GM18909 (cell line): ENCODE measurements at regions not wholly inside any gene's neighbourhood (a gene's known extent, or its start where the extent isn't known, plus 50 kb on each side); places are given as distances from the start of the nearest gene placed in this dataset.

Source experiments
- ATAC-seq: cut with Tn5 transposase; IDR thresholded peaks from one replicate; pipeline ENCODE4 v1.9.1; 2021; ENCODE audit warnings: mild to moderate bottlenecking; ENCODE audit not compliant: unreplicated experiment, poor library complexity

DNA sequence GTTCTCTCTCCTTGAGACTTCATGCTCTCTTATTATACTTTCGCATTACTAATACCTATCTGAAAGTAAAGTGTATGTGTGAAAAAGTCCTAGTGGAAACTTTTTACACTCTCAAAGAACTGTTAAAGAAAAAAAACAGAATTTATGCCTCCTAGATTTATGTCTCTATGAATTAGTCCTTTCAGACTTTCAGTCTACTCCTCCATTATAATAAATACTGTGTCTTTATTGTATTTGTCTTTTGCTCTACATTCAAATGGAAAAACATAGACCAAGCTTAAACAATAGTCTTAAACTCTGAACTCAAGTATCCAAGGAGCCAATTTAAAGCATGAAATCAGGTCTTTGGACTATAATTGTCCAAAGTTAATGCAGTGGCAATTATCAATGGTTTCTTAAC is 1449.0 kb downstream of the PLA2G4A start:
- no peak for ATAC-seq

DNA sequence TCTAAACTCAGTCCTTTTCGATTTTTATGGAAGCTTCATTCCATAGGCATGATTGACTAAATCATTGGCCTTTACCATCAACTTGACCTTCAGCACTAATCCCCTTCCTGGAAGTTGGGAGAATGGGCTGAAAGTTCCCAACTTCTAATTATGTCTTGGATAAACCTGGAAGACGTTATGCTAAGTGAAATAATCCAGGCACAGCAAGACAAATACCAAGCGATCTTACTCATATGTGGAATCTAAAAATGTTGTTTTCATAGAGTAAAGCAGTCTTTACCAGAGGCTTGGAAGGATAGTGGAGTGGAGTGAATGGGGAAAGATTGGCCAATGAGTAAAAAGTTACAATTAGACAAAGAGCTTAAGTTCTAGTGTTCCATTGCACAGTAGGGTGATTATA is 1453.2 kb downstream of the PLA2G4A start:
- ATAC-seq, result no peak

DNA sequence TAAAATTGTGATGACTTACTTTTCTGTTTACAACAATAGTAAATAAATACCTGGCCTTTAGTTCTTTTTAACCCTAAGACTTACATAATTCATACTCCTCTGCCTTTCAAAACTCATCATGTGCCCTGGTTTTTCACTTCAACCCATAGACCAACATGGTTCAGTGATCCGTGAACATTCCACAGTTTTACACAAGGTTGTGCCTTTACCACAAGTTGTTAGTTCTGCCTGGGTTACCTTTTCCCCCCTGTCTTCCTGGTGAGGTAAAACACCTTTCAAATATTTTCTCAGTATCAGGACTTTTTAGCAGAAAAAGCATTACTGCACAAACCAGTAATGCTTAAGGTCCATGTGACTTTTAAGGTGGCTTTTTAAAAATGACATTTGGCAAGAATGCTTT is 1466.4 kb downstream of the PLA2G4A start:
- no peak for ATAC-seq

DNA sequence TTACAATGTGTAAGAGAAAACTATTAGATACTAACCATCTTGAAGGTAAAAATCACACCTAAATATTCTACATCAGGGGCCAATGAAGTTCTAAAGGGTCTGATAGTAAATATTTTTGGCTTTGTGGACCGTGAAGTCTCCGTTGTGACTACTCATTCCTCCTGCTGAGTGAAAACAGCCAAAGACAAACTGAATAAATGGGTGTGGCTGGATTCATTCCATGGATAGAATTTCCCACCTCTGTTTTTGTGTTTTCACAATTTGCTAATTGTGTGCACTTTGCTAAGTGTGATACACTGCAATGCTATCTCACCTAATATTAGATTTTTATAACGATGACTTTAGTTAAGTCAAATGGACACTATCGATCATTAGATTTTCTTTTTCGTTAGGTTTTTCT is 1474.0 kb downstream of the PLA2G4A start:
- no peak for ATAC-seq

DNA sequence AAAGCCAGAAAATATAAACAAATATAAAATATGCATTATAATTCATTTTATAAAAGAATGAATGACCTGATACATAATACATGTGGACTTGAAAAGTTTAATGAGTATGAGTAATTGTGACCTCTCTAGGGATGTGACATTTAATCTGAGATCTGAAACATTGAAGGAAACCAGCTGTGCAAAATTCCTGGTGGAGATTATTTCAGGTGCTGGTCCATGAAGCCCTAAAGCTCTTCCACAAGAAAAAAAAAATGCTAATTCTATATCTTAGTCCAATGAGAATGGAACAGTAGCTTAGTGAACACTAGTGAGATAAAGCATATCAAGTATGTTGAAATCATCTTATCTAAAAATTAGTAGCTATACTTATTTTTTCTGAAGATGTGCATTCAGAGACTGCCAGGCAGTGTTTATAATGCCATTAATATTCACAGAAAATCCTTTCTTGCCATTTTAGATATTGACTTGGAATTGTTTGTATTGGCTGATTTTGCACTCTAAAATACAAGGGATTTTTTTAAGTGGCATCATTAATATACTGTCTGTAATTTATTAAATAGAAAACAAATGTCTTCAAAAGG is 1485.9 kb downstream of the PLA2G4A start:
- ATAC-seq, result no peak

DNA sequence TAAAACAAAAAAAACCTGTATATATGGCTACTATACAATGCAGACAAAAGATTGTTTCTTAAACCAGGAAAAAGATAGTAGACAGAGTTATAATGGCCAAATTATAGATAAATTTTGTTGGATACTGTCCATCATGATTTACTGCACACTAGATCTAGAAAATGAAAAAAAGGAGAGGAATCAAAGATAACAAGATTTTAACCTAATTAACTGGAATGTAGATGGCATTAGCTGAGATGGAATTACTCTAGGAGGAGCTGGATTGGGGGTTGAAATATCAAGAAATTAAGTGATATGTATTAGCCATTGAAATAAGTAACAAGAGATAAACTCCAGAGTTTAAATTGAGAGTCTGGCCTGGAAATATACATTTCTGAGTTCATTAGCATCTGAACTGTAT is 1489.1 kb downstream of the PLA2G4A start:
- no peak for ATAC-seq

DNA sequence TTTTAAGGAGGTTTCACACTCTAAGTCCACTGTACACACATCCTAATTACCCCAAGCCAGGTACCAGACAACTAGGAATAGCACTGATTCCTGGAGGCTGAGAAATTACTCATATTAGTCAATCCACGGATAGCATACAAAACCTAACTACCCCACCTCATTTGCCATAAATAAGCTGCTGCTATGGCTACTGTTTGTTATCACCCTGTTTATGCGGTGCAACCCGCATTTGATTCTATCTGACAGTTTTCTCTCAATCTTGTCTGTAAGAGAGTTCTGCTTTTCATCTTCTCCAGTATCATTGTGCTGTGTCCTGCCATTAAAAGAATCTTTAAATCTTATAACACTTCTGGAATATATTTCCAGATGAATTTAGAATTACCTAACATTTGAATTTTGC is 1496.5 kb downstream of the PLA2G4A start:
- ATAC-seq, result no peak

DNA sequence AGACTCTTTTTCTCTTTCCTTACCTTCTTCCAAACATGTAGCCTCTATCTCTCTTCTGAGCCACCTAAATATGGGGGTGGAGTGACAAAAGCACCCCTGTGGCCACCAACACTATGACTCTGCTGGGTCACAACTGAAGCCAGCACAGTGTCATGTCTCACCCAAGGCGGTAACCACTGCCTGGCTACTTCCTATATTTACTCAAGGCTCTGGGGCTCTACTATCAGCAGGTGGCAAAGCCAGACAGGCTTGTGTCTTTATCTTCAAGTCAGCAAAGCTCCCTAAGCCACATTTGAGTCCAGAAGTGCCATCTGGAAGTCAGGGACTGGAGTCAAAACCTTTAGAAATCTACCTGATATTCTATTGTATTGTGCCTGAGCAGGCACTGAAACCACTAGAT is 1515.2 kb downstream of the PLA2G4A start:
- no peak for ATAC-seq

DNA sequence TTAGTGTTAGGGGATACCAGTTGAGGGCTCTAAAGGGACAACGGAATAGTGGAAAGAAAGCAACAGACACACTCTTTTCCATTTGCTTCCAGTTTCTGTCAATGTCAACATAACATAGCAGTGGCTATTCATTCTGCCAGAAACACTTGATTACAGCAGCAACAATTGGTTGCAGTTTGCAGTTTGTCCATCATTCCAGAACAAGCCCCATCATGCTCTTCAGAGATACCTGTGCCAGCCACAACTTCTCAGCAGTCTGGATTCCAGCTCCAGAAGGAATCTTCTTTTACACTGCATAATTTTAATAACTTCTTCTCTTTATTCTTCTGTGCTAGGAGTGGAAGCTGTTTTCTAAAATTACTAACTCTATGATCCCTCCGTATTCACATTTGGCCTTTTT is 1521.4 kb downstream of the PLA2G4A start:
- ATAC-seq, result no peak

DNA sequence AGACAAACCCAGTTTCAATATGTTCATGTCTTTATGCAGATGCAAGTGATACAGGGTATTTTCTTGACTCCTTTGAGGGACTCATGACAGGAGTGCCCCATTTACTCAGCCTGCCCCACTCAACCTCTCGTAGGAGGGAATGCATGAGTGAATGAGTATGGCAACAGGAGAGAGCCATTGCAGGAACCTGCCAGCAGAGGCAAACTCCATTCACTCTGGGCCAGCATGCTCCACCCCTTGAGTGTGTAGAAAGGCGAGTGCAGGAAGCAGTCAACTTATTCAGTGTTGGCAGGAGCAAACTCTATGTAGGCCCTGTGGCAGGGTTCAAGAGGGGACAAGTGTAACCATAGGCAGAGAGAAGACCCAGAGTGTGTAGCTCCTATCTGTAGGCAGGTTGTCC is 1526.3 kb downstream of the PLA2G4A start:
- ATAC-seq, result no peak

DNA sequence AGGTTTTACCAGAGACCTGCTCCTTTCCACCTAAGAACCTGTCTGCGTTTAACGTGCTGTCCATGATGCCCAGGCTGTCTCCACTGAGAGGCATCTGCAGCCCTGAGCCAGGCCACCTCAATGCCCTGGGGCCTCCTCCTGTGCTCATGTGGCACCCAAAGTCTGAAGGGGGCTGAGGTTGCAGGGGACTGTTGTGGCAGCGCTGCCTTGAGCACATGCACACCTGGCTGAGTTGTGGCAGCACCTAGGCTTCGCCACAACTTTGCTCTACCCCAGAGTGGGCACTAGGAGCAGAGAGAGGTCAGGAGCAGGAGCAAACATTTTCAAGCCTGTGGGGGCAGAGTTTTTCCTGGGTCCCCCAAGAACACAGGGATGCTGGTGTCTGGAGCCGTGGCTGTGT is 1527.1 kb downstream of the PLA2G4A start:
- no peak for ATAC-seq

DNA sequence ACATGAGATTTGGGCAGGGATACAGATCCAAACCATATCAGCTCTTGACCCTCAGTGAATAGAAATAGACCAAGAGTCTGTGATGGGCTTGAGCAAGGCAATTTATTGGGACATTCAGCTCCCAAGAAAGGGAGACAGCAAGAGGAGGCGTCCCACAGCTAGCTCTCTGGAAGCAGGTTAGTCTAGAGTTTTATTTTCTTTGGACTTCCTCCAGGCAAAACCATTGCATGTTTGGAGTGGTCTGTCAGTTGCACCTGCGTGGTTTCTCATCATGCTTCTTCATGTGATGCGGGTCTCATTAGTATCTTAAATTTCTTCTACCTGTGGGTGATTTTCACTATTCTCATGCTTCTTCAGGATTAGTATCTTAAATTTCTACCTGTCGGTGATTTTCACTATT is 1530.6 kb downstream of the PLA2G4A start:
- ATAC-seq, result no peak

DNA sequence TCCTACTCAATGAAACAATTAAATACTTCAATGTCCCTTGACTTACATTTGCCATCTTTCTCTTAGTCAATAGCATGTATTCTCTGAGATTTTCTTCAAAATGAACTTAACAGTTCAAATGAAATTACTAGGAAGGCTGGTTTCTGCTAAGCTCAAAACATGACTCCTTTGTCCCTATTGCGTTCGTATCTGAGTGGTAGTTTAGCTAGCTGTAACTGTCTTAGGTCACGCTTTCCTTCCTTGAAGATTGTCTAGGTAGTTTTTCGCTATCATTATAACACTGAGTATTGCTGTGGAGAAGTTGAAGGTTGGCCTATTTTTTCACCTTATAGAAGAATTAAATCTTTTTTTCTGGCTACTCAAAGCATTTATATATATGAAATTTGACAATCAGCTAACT is 1535.2 kb downstream of the PLA2G4A start:
- no peak for ATAC-seq

DNA sequence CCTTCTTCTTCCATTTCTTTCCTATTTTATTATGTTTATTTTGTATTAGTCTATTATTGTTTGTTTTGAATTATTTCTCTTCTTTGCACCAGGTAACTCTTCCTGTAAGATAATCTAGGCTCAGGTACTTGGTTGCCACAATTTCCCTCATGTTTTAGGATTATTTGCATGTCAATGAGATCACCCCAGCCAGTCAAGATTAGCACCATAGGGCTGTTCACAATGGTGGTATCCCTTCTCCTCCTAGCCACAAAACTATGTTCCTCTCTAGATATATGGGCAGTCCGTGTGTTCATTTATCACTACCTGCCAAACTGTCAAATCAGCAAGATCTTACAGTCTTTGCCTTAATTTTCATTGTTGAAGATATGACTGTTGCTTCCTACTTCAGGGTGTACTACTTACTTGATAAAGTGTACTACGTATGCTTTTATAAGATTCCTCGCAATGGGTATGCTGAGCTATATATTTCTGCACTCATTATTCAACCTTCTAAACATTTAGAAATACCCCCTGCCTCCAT is 1536.2 kb downstream of the PLA2G4A start:
- ATAC-seq, result no peak

DNA sequence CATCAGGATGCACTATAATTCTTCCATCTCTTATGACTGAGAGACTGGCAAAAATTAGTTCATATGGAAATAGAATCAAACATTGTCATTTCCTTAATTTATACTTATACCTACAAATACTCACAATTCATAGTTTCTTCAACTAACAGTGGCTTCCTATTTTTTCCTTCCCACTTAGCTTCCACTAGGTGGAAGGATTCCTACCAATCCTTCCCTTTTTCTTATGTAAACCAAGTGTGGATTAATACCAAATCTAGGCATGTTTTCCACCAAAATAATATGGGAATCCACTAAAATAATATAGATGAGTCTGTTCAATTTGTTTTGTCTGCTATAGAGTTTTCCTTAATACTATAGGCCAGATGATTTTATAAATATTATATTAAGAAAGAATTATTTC is 1537.1 kb downstream of the PLA2G4A start:
- ATAC-seq, result no peak

DNA sequence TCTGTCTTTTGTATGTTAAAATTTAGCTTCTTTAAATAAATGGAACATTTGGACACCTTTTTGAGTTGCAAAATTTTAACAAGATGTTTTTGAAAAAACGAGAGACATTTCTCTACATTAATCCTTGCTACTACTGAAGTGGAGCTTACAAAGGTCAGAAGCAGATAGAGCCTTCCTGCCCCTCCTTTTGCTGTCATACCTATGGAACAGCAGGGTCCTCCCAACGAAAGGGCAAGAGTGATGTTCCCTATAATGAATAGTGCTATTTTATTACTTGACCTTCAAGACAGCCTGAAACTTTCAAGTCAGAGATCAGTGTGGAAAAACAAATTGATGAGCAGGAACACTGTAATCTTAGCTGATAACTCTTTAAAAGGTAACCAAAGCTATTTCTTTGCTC is 1538.9 kb downstream of the PLA2G4A start:
- no peak for ATAC-seq

DNA sequence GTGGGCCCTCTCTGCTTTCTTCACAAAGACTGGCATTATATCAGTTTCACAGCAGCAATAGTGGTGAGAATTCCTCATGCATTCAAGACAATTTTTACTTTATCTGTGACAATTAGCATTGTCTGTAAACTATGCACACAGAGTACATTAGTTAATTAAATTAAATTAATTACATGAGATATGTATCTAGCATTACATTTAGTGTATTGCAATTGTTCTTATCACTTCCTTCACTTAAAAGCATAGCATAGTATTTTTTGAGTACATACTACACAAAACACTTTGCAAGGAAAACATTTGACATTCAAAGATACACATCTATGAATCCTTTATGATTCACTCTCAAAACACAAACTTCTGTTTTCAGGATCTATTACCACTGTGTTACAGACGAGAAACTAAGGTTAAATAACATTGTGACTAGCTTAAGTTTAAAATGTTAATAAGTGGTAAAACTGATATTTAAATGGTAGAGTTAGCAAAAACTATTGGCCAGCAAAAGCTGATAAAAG is 1542.6 kb downstream of the PLA2G4A start:
- ATAC-seq, result no peak

DNA sequence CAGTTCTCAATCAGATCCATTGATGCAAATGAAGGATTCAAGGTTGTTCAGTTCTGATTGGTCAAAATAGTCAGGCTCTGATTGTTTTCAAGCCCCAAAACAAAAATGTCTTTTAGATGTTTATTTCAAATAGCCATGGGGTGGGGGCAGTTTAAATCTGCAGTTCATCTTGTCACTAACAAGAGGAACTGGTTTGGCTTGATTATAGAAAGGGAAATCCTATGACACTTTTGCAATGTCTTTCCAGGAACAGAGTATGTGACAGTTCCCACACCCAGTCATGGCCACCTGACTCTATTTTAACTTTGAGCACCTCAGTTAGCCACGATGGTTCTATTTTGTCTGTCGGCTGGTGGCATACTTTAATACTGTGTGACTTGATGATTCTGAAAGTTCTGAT is 1544.1 kb downstream of the PLA2G4A start:
- no peak for ATAC-seq

DNA sequence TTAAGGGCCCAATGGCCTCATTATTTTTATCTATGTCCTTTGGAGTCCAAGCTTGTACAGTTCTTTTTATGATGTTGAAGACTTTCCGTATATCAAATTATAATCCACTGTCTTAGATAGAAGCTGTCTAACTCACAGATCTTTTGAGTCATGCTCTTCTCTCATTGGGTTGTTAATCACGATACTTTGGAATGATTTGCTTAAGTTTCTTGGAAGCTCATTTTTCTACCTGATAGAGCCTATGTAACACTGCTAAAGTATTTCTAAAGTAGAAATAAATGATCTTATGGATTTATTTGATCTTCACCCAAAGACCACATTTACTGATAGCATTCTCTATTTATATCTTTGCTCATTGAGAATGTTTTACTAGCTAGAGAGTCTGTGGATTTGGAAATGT is 1554.1 kb downstream of the PLA2G4A start:
- no peak for ATAC-seq

DNA sequence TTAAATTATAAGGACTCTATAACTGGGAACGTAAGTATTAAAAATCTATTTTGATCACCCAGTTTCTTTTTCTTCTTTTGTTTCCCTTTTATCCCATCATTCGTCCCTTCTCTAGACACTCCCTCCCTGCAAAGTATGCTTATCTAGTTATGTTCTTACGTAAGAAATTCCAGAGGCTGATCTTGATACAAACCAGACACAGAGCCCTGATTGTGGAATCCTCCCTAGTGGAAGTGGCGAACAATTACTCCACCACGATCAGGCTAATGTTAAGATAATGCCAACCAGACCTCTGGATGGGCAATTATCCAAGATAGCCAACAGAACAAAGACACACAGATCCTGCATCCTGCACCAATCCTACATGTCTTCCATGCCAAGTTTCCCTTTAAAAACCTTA is 1557.4 kb downstream of the PLA2G4A start:
- no peak for ATAC-seq

DNA sequence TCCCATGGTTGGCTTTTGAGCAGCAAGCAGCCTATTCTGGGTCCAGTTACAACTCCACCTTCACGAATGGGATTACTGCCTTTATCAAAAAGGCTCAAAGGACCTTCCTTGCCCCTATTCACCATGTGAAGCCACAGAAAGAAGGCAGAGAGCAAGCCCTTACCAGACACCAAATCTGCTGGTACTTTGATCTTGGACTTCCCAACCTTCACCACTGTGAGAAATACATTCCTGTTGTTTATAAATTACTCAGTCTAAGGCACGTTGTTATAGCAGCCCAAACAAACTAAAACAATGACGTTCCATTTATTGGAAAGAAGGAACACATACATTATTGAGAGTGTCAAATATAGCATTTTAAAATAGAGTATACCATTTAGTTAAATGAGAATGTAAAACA is 1557.9 kb downstream of the PLA2G4A start:
- no peak for ATAC-seq

DNA sequence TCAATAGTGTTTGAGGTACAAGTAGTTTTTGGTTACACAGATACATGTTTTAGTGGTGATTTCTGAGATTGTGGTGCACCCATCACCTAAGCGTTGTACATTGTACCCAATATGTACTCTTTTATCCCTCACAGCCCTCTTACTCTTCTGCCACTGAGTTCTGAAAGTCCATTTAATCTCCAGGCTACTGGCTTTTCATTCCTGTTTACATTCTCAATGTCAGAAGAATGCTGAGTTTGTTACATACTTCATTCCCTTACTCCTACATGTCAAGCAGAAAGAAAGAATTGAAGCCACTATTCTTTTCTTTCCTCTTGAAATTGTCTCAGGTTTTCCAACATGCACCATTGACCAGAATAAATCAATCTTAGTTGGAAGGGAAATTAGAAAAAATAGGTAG is 1565.9 kb downstream of the PLA2G4A start:
- no peak for ATAC-seq

DNA sequence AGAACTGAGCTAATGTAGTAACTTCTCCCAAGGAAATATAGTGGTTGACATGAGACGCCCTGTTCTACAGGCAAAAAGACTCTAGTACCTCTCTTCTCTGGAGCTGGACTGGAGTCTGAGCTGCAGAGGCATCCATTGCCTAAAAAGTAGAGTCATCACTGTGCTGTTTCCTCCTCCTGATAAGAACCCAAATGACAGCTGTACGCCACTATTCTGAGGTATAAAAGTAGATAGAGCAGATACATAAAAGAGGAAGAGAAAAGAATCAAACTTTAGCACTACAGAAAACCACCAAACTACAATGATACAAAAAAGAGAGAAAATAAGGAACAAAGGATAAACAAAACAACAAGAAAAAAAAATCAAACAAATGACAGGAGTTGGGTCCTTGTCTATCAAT is 1568.8 kb downstream of the PLA2G4A start:
- no peak for ATAC-seq
